ENCODE measurements at regions not wholly inside any gene's neighbourhood (a gene's known extent, or its start where the extent isn't known, plus 50 kb on each side); places are given as distances from the start of the nearest gene placed in this dataset.

DNA sequence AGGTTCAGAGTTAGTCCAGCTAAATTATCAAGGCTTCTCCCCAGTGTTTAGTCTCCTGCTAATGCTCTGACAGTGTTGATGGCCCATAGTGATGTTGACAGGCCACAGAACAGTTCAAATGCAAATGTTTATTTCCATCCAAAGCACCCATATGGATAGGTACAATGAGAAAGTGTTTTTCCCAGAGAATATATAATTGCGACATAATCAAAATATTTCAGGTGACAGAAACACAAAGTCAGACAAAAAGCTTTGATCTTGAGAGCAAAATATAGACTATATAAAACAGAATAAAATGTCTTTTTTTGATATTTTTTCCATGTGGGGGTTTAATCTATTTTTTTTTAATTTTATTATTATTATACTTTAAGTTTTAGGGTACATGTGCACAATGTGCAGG, 642.3 kb upstream of the SEMA3D start:
- H2AFZ ChIP-seq (ENCODE audit: low read depth, low read length), result no peak overlapping the region
- no peaks in the 10 kb centered on the region for H3K4me1 ChIP-seq (ENCODE audit: insufficient read depth, low read length)
- DNase-seq, result no peak
- no peaks in the 10 kb centered on the region for H4K20me1 ChIP-seq (ENCODE audit: insufficient read depth, low read length)
- no peaks in the 10 kb centered on the region for H3K27me3 ChIP-seq (ENCODE audit: insufficient read depth, low read length, poor library complexity)
- H3K4me3 ChIP-seq (ENCODE audit: low read depth in 1 of 2, low read length in 2 of 2), result no peak overlapping the region
- ATAC-seq (ENCODE audit: insufficient read depth, low read depth), result no peak
- no peak overlapping the region for H3K9ac ChIP-seq (ENCODE audit: low read depth, low read length)
- H3K36me3 ChIP-seq (ENCODE audit: insufficient read depth, low read length), result no peaks in the 10 kb centered on the region
- H3K4me2 ChIP-seq (ENCODE audit: insufficient read depth, low read length), result no peak overlapping the region
- no peaks in the 10 kb centered on the region for H3K9me3 ChIP-seq (ENCODE audit: insufficient read depth, low read length, severe bottlenecking)
- no peak overlapping the region for H3K27ac ChIP-seq (ENCODE audit: low read length)
- H3K79me2 ChIP-seq (ENCODE audit: insufficient read depth, low read length), result no peaks in the 10 kb centered on the region
- TF ChIP-seq, protein P1, sequence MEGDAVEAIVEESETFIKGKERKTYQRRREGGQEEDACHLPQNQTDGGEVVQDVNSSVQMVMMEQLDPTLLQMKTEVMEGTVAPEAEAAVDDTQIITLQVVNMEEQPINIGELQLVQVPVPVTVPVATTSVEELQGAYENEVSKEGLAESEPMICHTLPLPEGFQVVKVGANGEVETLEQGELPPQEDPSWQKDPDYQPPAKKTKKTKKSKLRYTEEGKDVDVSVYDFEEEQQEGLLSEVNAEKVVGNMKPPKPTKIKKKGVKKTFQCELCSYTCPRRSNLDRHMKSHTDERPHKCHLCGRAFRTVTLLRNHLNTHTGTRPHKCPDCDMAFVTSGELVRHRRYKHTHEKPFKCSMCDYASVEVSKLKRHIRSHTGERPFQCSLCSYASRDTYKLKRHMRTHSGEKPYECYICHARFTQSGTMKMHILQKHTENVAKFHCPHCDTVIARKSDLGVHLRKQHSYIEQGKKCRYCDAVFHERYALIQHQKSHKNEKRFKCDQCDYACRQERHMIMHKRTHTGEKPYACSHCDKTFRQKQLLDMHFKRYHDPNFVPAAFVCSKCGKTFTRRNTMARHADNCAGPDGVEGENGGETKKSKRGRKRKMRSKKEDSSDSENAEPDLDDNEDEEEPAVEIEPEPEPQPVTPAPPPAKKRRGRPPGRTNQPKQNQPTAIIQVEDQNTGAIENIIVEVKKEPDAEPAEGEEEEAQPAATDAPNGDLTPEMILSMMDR (IDR thresholded peaks at IDR 0.05; ENCODE audit: borderline replicate concordance, extremely low read depth, low read length, poor library complexity, severe bottlenecking), result no peak
- TF ChIP-seq EZH2 (IDR thresholded peaks at IDR 0.05; ENCODE audit: borderline replicate concordance, low read depth, low read length, severe bottlenecking), result no peak

DNA sequence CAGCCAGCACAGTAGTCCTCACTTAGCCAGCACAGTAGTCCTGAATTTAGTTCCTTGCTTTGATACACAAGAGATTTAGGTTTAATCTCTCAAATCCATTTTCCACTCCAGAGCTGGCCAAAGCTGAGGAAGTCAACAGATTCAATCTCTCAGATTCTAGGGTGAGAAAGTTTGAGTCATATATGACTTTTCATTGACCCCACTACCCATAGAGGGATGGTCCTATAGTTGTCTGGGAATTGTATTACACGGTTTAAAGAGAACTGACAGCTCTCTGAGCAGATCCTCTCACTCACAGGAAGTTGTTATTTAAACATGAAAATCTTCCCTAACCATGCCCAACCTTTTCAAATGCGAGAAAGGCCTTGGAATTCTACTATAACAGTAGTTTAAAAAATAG, 641.8 kb upstream of the SEMA3D start:
- H3K4me1 ChIP-seq (ENCODE audit: insufficient read depth, low read length), result no peaks in the 10 kb centered on the region
- no peak overlapping the region for H3K4me3 ChIP-seq (ENCODE audit: low read depth in 1 of 2, low read length in 2 of 2)
- no peaks in the 10 kb centered on the region for H3K9me3 ChIP-seq (ENCODE audit: insufficient read depth, low read length, severe bottlenecking)
- no peaks in the 10 kb centered on the region for H3K36me3 ChIP-seq (ENCODE audit: insufficient read depth, low read length)
- no peak overlapping the region for H3K4me2 ChIP-seq (ENCODE audit: insufficient read depth, low read length)
- TF ChIP-seq, protein P1 (IDR thresholded peaks at IDR 0.05; ENCODE audit: borderline replicate concordance, extremely low read depth, low read length, poor library complexity, severe bottlenecking), result no peak
- TF ChIP-seq EZH2 (IDR thresholded peaks at IDR 0.05; ENCODE audit: borderline replicate concordance, low read depth, low read length, severe bottlenecking), result no peak
- H3K27me3 ChIP-seq (ENCODE audit: insufficient read depth, low read length, poor library complexity), result no peaks in the 10 kb centered on the region
- no peaks in the 10 kb centered on the region for H4K20me1 ChIP-seq (ENCODE audit: insufficient read depth, low read length)
- H2AFZ ChIP-seq (ENCODE audit: low read depth, low read length), result no peak overlapping the region
- no peak for ATAC-seq (ENCODE audit: insufficient read depth, low read depth)
- DNase-seq, result no peak
- H3K79me2 ChIP-seq (ENCODE audit: insufficient read depth, low read length), result no peaks in the 10 kb centered on the region
- H3K9ac ChIP-seq (ENCODE audit: low read depth, low read length), result no peak overlapping the region
- H3K27ac ChIP-seq (ENCODE audit: low read length), result no peak overlapping the region

GRCh38 chr7:85823396-85824080, 636.7 kb upstream of the SEMA3D start:
- no peak for TF ChIP-seq EZH2 (IDR thresholded peaks at IDR 0.05; ENCODE audit: borderline replicate concordance, low read depth, low read length, severe bottlenecking)
- TF ChIP-seq, protein P1 (IDR thresholded peaks at IDR 0.05; ENCODE audit: borderline replicate concordance, extremely low read depth, low read length, poor library complexity, severe bottlenecking), result no peak
- Histone ChIP-seq H3K4me3 (ENCODE audit: low read depth in 1 of 2, low read length in 2 of 2) (no peak overlapping the region), H3K9ac (ENCODE audit: low read depth, low read length) (no peak overlapping the region), H3K27ac (ENCODE audit: low read length) (no peak overlapping the region), H2AFZ (ENCODE audit: low read depth, low read length) (no peak overlapping the region), H3K79me2 (ENCODE audit: insufficient read depth, low read length) (no peaks in the 10 kb centered on the region), H4K20me1 (ENCODE audit: insufficient read depth, low read length) (no peaks in the 10 kb centered on the region), H3K36me3 (ENCODE audit: insufficient read depth, low read length) (no peaks in the 10 kb centered on the region), H3K4me2 (ENCODE audit: insufficient read depth, low read length) (no peak overlapping the region), H3K4me1 (ENCODE audit: insufficient read depth, low read length) (no peaks in the 10 kb centered on the region), H3K27me3 (ENCODE audit: insufficient read depth, low read length, poor library complexity) (no peaks in the 10 kb centered on the region), H3K9me3 (ENCODE audit: insufficient read depth, low read length, severe bottlenecking) (peaks cover 9% of the 10 kb centered on the region)
- no peak for ATAC-seq (ENCODE audit: insufficient read depth, low read depth)
- DNase-seq, result no peak
